Thyroid gland (tissue), 4 donors: ENCODE measurements at regions not wholly inside any gene's neighbourhood (a gene's known extent, or its start where the extent isn't known, plus 50 kb on each side); places are given as distances from the start of the nearest gene placed in this dataset.

Experiments
- DNase-seq, 2 donors: peaks; one replicate each; pipeline ENCODE4 v3.0.0-alpha.2; 2019
- H3K27ac ChIP-seq, 3 donors: fragments of 200-600 bp; sonication (generic); 1 replicate in 2 of 3; 2 replicates in 1 of 3; pipeline ENCODE4 v1.5.1; 2016 to 2019; ENCODE audit warnings: mild to moderate bottlenecking in 1 of 3, moderate library complexity in 1 of 3
- H3K27me3 ChIP-seq: fragments of 200-600 bp; sonication (generic); one replicate; pipeline ENCODE4 v1.5.1; 2019
- H3K36me3 ChIP-seq, 2 donors: fragments of 200-600 bp; sonication (generic); one replicate each; pipeline ENCODE4 v1.5.1; 2016 to 2019
- H3K4me1 ChIP-seq, 2 donors: fragments of 200-600 bp; sonication (generic); one replicate each; pipeline ENCODE4 v1.5.1; 2017 to 2019
- H3K4me3 ChIP-seq, 3 donors: fragments of 200-600 bp; sonication (generic); replicated peaks in 1 of 3; 1 replicate in 2 of 3; 2 replicates in 1 of 3; pipeline ENCODE4 v1.5.1; 2016; ENCODE audit warnings: mild to moderate bottlenecking in 1 of 3
- H3K9me3 ChIP-seq: fragments of 200-600 bp; sonication (generic); one replicate; pipeline ENCODE4 v1.5.1; 2017
- POLR2A ChIP-seq, 2 donors: fragments of 450-650 bp; IDR thresholded peaks; one replicate each; pipeline ENCODE4 v1.6.1; 2017; ENCODE audit warnings: antibody characterized with exemption in 2 of 2, mild to moderate bottlenecking in 2 of 2, moderate library complexity in 1 of 2
- WGBS, 2 donors: methylation state at CpG; one replicate each; pipeline ENCODE4 v1.1.5; 2017; 5-methylcytosine and 5-hydroxymethylcytosine counted together
- intact Hi-C: fragments of 100-400 bp; cut with DNase I; formaldehyde crosslinking; loops from one replicate; pipeline ENCODE4 v1.15.1; 2023
- TF ChIP-seq, protein P1 (sequence below), 6 experiments: fragments of 200-600 bp in 3 of 6; fragments of 450-650 bp in 3 of 6; sonication (generic) in 3 of 6; IDR thresholded peaks; one replicate each; pipeline ENCODE4 v1.5.1; 2016 to 2019; ENCODE audit warnings: antibody characterized with exemption in 6 of 6, mild to moderate bottlenecking in 2 of 6, inconsistent platforms in 1 of 6, moderate library complexity in 1 of 6

DNA sequence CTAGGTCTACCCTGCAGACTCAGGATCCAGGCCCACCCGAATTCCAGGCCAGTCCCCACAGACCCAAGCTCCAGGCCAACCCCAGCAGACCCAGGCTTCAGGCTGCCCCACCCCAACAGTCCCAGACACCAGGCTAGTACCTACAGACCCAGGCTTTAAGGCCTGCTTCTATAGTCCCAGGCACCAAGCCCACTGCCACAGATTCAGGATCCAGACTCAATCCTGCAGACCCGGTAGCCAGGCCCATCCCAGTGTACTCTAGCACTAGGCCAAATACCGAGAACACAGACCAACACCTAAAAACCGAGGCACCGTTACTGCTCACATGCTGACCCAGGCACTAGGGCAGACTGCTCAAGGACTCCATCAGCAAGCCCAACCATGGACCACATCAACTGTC lies 862.3 kb downstream of the UQCRFS1 start:
- no peak for TF ChIP-seq POLR2A (IDR thresholded peaks at IDR 0.05)
- TF ChIP-seq, protein P1, sequence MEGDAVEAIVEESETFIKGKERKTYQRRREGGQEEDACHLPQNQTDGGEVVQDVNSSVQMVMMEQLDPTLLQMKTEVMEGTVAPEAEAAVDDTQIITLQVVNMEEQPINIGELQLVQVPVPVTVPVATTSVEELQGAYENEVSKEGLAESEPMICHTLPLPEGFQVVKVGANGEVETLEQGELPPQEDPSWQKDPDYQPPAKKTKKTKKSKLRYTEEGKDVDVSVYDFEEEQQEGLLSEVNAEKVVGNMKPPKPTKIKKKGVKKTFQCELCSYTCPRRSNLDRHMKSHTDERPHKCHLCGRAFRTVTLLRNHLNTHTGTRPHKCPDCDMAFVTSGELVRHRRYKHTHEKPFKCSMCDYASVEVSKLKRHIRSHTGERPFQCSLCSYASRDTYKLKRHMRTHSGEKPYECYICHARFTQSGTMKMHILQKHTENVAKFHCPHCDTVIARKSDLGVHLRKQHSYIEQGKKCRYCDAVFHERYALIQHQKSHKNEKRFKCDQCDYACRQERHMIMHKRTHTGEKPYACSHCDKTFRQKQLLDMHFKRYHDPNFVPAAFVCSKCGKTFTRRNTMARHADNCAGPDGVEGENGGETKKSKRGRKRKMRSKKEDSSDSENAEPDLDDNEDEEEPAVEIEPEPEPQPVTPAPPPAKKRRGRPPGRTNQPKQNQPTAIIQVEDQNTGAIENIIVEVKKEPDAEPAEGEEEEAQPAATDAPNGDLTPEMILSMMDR (IDR thresholded peaks at IDR 0.05) = no peak
- H3K4me3 ChIP-seq = no peak overlapping the region
- intact Hi-C loops = no loop called here
- no peak for DNase-seq
- 92 to 100% methylated on average over 2 to 4 of the region's 5 CpGs for WGBS, 2 donors
- H3K4me1 ChIP-seq = no peaks in the 10 kb centered on the region
- no peak overlapping the region for H3K27ac ChIP-seq
- H3K9me3 ChIP-seq = no peaks in the 10 kb centered on the region
- H3K27me3 ChIP-seq = no peaks in the 10 kb centered on the region
- H3K36me3 ChIP-seq = no peaks in the 10 kb centered on the region

DNA sequence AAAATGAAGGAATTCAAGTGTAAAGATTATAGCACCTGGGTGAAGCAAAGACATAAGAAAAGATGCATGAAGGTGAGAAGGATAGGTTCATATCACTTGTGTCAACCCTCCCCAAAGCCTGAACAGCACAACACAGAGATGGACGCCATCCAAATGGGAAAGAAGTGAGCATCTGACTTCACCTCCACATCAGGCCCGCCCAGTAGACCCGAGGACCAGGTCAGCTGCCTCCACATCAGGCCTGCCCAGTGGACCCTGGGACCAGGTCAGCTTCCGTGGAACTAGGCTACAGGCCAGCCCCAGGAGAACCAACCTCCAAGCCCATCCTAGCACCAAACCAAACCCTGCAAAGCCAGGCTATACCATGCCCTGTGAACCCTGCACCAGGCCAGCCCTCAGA lies 862.9 kb downstream of the UQCRFS1 start:
- 77 to 85% methylated on average over 4 of the region's 4 CpGs for WGBS, 2 donors
- DNase-seq = no peak
- no peak for TF ChIP-seq POLR2A (IDR thresholded peaks at IDR 0.05)
- TF ChIP-seq, protein P1 (IDR thresholded peaks at IDR 0.05) = no peak
- H3K36me3 ChIP-seq = no peaks in the 10 kb centered on the region
- no peaks in the 10 kb centered on the region for H3K27me3 ChIP-seq
- intact Hi-C loops = no loop called here
- no peak overlapping the region for H3K27ac ChIP-seq
- H3K9me3 ChIP-seq = no peaks in the 10 kb centered on the region
- no peak overlapping the region for H3K4me3 ChIP-seq
- H3K4me1 ChIP-seq = no peaks in the 10 kb centered on the region

DNA sequence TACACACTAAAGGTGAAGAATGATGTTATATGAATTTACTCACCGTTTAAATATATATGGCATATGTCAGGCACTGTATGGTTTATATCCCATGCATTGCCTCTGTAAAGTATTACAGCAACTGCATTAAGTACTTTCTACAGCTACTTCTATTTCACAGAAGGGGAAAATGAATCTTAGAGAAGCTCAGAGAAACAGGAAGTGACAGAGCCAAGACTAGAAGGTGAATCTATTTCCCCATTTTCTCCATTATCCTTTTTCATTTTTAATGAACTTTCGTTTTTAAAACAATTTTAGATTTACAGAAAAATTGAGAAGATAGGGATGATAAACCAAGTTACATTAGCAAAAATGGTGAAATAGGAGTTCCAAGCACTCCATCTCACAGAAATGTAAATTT lies 863.3 kb downstream of the UQCRFS1 start:
- H3K9me3 ChIP-seq = no peaks in the 10 kb centered on the region
- no peaks in the 10 kb centered on the region for H3K36me3 ChIP-seq
- TF ChIP-seq, protein P1 (IDR thresholded peaks at IDR 0.05) = no peak
- TF ChIP-seq POLR2A (IDR thresholded peaks at IDR 0.05) = no peak
- H3K4me1 ChIP-seq = no peaks in the 10 kb centered on the region
- 63 to 81% methylated on average over 2 of the region's 2 CpGs for WGBS, 2 donors
- no peak overlapping the region for H3K27ac ChIP-seq
- no peaks in the 10 kb centered on the region for H3K27me3 ChIP-seq
- intact Hi-C loops = no loop called here
- no peak overlapping the region for H3K4me3 ChIP-seq
- DNase-seq = no peak

DNA sequence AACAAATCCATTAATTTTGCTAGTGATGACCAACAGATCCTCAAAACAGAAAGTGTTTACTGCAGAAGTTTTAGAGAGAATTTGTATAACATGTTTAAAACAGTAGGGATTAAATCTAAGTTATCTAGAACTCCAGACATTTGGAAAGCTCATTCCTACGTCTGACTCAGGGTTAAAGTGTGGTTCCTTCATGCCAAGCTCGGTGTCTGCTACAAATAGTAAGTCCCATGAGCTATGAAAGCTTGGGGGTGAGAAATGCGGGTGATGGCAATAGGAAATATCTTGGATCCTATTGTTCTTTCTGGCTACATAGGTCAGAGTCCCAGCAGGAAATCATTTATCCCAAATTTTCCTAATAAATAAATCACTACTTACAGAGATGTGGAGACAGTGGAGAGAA lies 867.1 kb downstream of the UQCRFS1 start:
- no peaks in the 10 kb centered on the region for H3K27me3 ChIP-seq
- WGBS, 2 donors = 69 to 70% methylated on average over 3 of the region's 3 CpGs
- H3K9me3 ChIP-seq = no peaks in the 10 kb centered on the region
- no peak for DNase-seq
- no peak overlapping the region for H3K4me3 ChIP-seq
- H3K27ac ChIP-seq = no peak overlapping the region
- no peaks in the 10 kb centered on the region for H3K36me3 ChIP-seq
- intact Hi-C loops = no loop called here
- TF ChIP-seq, protein P1 (IDR thresholded peaks at IDR 0.05) = no peak
- no peak for TF ChIP-seq POLR2A (IDR thresholded peaks at IDR 0.05)
- no peaks in the 10 kb centered on the region for H3K4me1 ChIP-seq

DNA sequence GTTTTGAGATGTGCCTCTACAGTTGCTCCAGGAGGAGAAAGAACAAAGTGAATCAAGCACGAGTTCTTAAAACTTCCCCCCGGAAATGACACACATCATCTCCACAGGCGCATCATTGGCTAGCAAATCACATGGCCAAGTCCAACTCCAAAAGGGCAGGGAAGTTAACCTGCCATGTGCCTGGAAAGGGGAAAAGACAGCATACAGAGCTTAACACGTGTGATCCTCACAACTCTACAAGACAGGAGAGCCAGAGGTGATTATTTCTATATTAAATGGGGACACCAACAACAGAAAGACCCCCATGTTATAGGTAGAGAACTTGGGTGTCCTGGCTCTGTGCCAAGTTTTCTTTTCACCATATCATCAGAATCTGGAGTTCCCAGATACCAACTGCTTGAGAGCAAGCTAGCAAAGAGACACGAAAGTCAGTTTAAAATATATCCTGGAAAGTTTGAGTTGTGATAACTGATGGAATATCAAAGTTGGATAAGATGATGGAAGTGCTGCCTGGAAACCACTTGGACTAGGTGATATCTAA lies 871.1 kb downstream of the UQCRFS1 start:
- no peaks in the 10 kb centered on the region for H3K27me3 ChIP-seq
- no peak overlapping the region for H3K27ac ChIP-seq
- no peak for DNase-seq
- no peaks in the 10 kb centered on the region for H3K9me3 ChIP-seq
- intact Hi-C loops = no loop called here
- 83 to 89% methylated on average over 5 of the region's 5 CpGs for WGBS, 2 donors
- H3K4me3 ChIP-seq = no peak overlapping the region
- TF ChIP-seq POLR2A (IDR thresholded peaks at IDR 0.05) = no peak
- TF ChIP-seq, protein P1 (IDR thresholded peaks at IDR 0.05) = no peak
- no peaks in the 10 kb centered on the region for H3K4me1 ChIP-seq
- no peaks in the 10 kb centered on the region for H3K36me3 ChIP-seq
